HepG2 (cell line): ENCODE measurements at regions not wholly inside any gene's neighbourhood (a gene's known extent, or its start where the extent isn't known, plus 50 kb on each side); places are given as distances from the start of the nearest gene placed in this dataset.

Source experiments
- ATAC-seq: fragments of 200-7000 bp; cut with Tn5 transposase; 3 replicates; pipeline ENCODE4 v1.9.1; 2020; ENCODE audit warnings: mild to moderate bottlenecking, moderate library complexity
- BruUV-seq: library from RNA; stranded (reverse); fragments of 400-500 nt; replicated peaks from 2 replicates; lab custom pipeline; 2021; lab: Mats Ljungman, UMichigan
- CTCF ChIA-PET: fragments of 300-600 bp; formaldehyde crosslinking; extraction: SDS; loops from one replicate; lab custom pipeline; 2021; ENCODE audit warnings: low total read pairs, inconsistent platforms, low intra/inter-chr PET ratio; lab: Yijun Ruan, JAX
- POLR2A ChIA-PET: fragments of 350-600 bp; sonication (Branson Sonifier 250); formaldehyde crosslinking; loops from one replicate; lab custom pipeline; 2020; ENCODE audit warnings: antibody characterized with exemption, inconsistent platforms; lab: Yijun Ruan, JAX
- DNase-seq: peaks from one replicate; pipeline ENCODE4 v3.0.0-alpha.2; 2015; ENCODE audit warnings: low spot score
- FAIRE-seq: peaks from 3 replicates; lab custom pipeline; 2011; peaks lifted over from hg19 to GRCh38; lab: Jason Lieb, UNC
- H2AFZ ChIP-seq: one replicate; pipeline ENCODE4 v1.6.1; 2011; ENCODE audit warnings: low read length, inconsistent platforms
- H3K27ac ChIP-seq: fragments of 300-600 bp; 3 replicates; pipeline ENCODE4 v1.8.0; 2011; ENCODE audit warnings: mixed run types, mild to moderate bottlenecking, mixed read lengths, low read length, inconsistent platforms; ENCODE audit not compliant: insufficient read depth; ENCODE audit errors: extremely low read length
- H3K27me3 ChIP-seq, 2 experiments: fragments of 200-600 bp in 1 of 2; 2 replicates in 1 of 2; 3 replicates in 1 of 2; pipeline versions ENCODE4 v1.6.0 to v1.8.0; 2011; ENCODE audit warnings: low read length in 2 of 2, mild to moderate bottlenecking in 2 of 2, moderate library complexity in 2 of 2, inconsistent platforms in 1 of 2; ENCODE audit not compliant: insufficient read depth in 2 of 2, control insufficient read depth in 1 of 2
- H3K36me3 ChIP-seq, 2 experiments: fragments of 200-600 bp in 1 of 2; replicated peaks in 1 of 2; 2 replicates in 1 of 2; 3 replicates in 1 of 2; pipeline versions ENCODE4 v1.5.1 to v1.8.0; 2011; ENCODE audit warnings: low read length in 2 of 2, inconsistent platforms in 1 of 2; ENCODE audit not compliant: insufficient read depth in 2 of 2, control insufficient read depth in 1 of 2
- H3K4me1 ChIP-seq: 2 replicates; pipeline ENCODE4 v1.5.1; 2012; ENCODE audit warnings: low read length, inconsistent platforms; ENCODE audit not compliant: insufficient read depth
- H3K4me2 ChIP-seq: 2 replicates; pipeline ENCODE4 v1.6.0; 2011; ENCODE audit warnings: low read depth, low read length, inconsistent platforms
- H3K4me3 ChIP-seq, 3 experiments: fragments of 200-600 bp in 1 of 3; sonication (generic), shearing (Covaris generic) in 1 of 3; replicated peaks in 1 of 3; 2 replicates each; pipeline ENCODE4 v1.5.1; 2011 to 2016; ENCODE audit warnings: low read length in 3 of 3, inconsistent platforms in 2 of 3, low read depth in 2 of 3, mild to moderate bottlenecking in 2 of 3, control low read depth in 1 of 3, mixed read lengths in 1 of 3; ENCODE audit not compliant: insufficient read depth in 1 of 3
- H3K79me2 ChIP-seq: one replicate; pipeline ENCODE4 v1.6.1; 2011; ENCODE audit warnings: low read length, inconsistent platforms; ENCODE audit not compliant: insufficient read depth
- H3K9ac ChIP-seq: 2 replicates; pipeline ENCODE4 v1.6.0; 2011; ENCODE audit warnings: mild to moderate bottlenecking, low read depth, low read length, inconsistent platforms; ENCODE audit not compliant: insufficient read depth
- H3K9me3 ChIP-seq: 2 replicates; pipeline ENCODE4 v1.5.1; 2012; ENCODE audit warnings: mild to moderate bottlenecking, low read length
- H4K20me1 ChIP-seq: 2 replicates; pipeline ENCODE4 v1.6.0; 2011; ENCODE audit warnings: inconsistent platforms, mild to moderate bottlenecking, low read length, moderate library complexity; ENCODE audit not compliant: insufficient read depth
- KAT2B ChIP-seq: fragments of 150-350 bp; IDR thresholded peaks from 2 replicates; pipeline ENCODE4 v1.6.1; 2014; ENCODE audit warnings: low read depth, low read length, borderline replicate concordance
- MTF2 ChIP-seq: sonication (generic); formaldehyde crosslinking; IDR thresholded peaks from 2 replicates; pipeline ENCODE4 v1.5.0; 2020; ENCODE audit warnings: missing genetic modification reagents, borderline replicate concordance
- NFRKB ChIP-seq: fragments of 450-650 bp; IDR thresholded peaks from 2 replicates; pipeline ENCODE4 v1.6.1; 2017
- NRL ChIP-seq: sonication (generic); formaldehyde crosslinking; IDR thresholded peaks from 2 replicates; pipeline ENCODE4 v1.5.0; 2020; ENCODE audit warnings: missing genetic modification reagents, mild to moderate bottlenecking, moderate library complexity, borderline replicate concordance
- TARDBP ChIP-seq: sonication (generic); formaldehyde crosslinking; IDR thresholded peaks from 2 replicates; pipeline ENCODE4 v1.8.0; 2022; ENCODE audit warnings: mild to moderate bottlenecking, missing genetic modification reagents
- ZBTB10 ChIP-seq: sonication (generic); formaldehyde crosslinking; IDR thresholded peaks from 2 replicates; pipeline ENCODE4 v1.4.0; 2020; ENCODE audit warnings: missing genetic modification reagents, borderline replicate concordance
- ZFP36L2 ChIP-seq: sonication (generic); formaldehyde crosslinking; IDR thresholded peaks from 2 replicates; pipeline ENCODE4 v1.4.0; 2020; ENCODE audit warnings: missing genetic modification reagents
- ZKSCAN8 ChIP-seq: IDR thresholded peaks from 2 replicates; pipeline ENCODE4 v1.6.1; 2016; ENCODE audit warnings: borderline replicate concordance, missing genetic modification reagents, missing compliant biosample characterization
- ZNF33A ChIP-seq: sonication (generic); formaldehyde crosslinking; IDR thresholded peaks from 2 replicates; pipeline ENCODE4 v1.5.1; 2020; ENCODE audit warnings: missing genetic modification reagents, mild to moderate bottlenecking, moderate library complexity, borderline replicate concordance
- ZNF605 ChIP-seq: sonication (generic); formaldehyde crosslinking; IDR thresholded peaks from 2 replicates; pipeline ENCODE4 v1.8.0; 2022; ENCODE audit warnings: mild to moderate bottlenecking, missing genetic modification reagents
- WGBS: methylation state at CpG from one replicate; pipeline ENCODE4 v1.1.6; 2017; ENCODE audit warnings: low lambda C conversion rate; 5-methylcytosine and 5-hydroxymethylcytosine counted together
- in situ Hi-C: cut with HindIII; loops from 2 replicates; pipeline ENCODE4 v1.10.0; 2017; ENCODE audit warnings: low pct_unique_long_range_greater_than_20kb; ENCODE audit not compliant: extremely low pct_ligation_motif_present
- intact Hi-C: fragments of 100-400 bp; cut with micrococcal nuclease; formaldehyde crosslinking; loops from one replicate; pipeline ENCODE4 v1.10.0; 2022; ENCODE audit not compliant: unreplicated experiment
- TF ChIP-seq, protein P1 (sequence below): sonication (generic); formaldehyde crosslinking; IDR thresholded peaks from 2 replicates; pipeline ENCODE4 v1.4.0; 2020; ENCODE audit warnings: missing genetic modification reagents
- TF ChIP-seq, protein P2 (sequence below): sonication (generic); formaldehyde crosslinking; IDR thresholded peaks from 2 replicates; pipeline ENCODE4 v1.5.0; 2020; ENCODE audit warnings: missing genetic modification reagents, mild to moderate bottlenecking, borderline replicate concordance
- TF ChIP-seq, protein P3 (sequence below): sonication (generic); formaldehyde crosslinking; IDR thresholded peaks from 2 replicates; pipeline ENCODE4 v1.5.1; 2020; ENCODE audit warnings: mild to moderate bottlenecking, missing genetic modification reagents, borderline replicate concordance

DNA sequence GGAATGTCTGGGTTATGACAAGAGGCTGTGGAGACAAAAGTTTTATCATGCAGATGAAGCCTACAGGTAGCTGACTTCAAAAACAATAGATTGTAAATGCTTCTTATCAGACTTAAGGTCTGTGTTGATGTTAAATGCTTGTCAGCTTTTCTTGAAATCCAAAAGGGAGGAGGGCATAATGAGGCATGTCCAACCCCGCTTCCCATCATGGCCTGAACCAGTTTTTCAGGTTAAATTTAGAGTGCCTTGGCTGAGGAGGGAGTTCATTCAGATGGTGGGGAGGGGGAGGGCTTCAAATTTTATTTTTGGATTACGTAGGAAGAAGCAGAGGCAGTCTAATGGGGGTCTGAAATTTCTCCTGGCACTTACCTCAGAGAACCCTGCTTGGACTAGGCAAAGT, 207.7 kb upstream of the HDX start:
- ATAC-seq (no peak), DNase-seq (no peak), FAIRE-seq (no peak)
- no peak overlapping the region for H3K9ac ChIP-seq
- POLR2A ChIA-PET: no interaction called here
- in situ Hi-C loops (no loop called here), intact Hi-C loops (no loop called here)
- H4K20me1 ChIP-seq: no peaks in the 10 kb centered on the region
- no TSS peak for BruUV-seq
- no peak overlapping the region for H3K4me2 ChIP-seq
- no peaks in the 10 kb centered on the region for H3K27me3 ChIP-seq
- WGBS: 0% methylated on average over 1 of the region's 2 CpGs
- CTCF ChIA-PET: no interaction called here
- H3K36me3 ChIP-seq: no peaks in the 10 kb centered on the region
- H3K79me2 ChIP-seq: no peaks in the 10 kb centered on the region
- H3K27ac ChIP-seq: no peak overlapping the region
- no peak overlapping the region for H2AFZ ChIP-seq
- TF ChIP-seq, protein P1, sequence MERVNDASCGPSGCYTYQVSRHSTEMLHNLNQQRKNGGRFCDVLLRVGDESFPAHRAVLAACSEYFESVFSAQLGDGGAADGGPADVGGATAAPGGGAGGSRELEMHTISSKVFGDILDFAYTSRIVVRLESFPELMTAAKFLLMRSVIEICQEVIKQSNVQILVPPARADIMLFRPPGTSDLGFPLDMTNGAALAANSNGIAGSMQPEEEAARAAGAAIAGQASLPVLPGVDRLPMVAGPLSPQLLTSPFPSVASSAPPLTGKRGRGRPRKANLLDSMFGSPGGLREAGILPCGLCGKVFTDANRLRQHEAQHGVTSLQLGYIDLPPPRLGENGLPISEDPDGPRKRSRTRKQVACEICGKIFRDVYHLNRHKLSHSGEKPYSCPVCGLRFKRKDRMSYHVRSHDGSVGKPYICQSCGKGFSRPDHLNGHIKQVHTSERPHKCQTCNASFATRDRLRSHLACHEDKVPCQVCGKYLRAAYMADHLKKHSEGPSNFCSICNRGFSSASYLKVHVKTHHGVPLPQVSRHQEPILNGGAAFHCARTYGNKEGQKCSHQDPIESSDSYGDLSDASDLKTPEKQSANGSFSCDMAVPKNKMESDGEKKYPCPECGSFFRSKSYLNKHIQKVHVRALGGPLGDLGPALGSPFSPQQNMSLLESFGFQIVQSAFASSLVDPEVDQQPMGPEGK: no peak
- TF ChIP-seq TARDBP (no peak), ZNF605 (CRISPR knock-in tag) (no peak), KAT2B (no peak), ZBTB10 (no peak), ZNF33A (CRISPR knock-in tag) (no peak), MTF2 (CRISPR knock-in tag) (no peak), ZFP36L2 (CRISPR knock-in tag) (no peak), NFRKB (no peak), NRL (CRISPR knock-in tag) (no peak), ZKSCAN8 (CRISPR knock-in tag) (no peak)
- TF ChIP-seq, protein P2, sequence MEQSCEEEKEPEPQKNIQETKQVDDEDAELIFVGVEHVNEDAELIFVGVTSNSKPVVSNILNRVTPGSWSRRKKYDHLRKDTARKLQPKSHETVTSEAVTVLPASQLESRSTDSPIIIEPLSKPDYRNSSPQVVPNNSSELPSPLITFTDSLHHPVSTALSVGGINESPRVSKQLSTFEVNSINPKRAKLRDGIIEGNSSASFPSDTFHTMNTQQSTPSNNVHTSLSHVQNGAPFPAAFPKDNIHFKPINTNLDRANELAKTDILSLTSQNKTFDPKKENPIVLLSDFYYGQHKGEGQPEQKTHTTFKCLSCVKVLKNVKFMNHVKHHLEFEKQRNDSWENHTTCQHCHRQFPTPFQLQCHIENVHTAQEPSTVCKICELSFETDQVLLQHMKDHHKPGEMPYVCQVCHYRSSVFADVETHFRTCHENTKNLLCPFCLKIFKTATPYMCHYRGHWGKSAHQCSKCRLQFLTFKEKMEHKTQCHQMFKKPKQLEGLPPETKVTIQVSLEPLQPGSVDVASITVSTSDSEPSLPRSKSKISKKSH (CRISPR knock-in tag): no peak
- TF ChIP-seq, protein P3, sequence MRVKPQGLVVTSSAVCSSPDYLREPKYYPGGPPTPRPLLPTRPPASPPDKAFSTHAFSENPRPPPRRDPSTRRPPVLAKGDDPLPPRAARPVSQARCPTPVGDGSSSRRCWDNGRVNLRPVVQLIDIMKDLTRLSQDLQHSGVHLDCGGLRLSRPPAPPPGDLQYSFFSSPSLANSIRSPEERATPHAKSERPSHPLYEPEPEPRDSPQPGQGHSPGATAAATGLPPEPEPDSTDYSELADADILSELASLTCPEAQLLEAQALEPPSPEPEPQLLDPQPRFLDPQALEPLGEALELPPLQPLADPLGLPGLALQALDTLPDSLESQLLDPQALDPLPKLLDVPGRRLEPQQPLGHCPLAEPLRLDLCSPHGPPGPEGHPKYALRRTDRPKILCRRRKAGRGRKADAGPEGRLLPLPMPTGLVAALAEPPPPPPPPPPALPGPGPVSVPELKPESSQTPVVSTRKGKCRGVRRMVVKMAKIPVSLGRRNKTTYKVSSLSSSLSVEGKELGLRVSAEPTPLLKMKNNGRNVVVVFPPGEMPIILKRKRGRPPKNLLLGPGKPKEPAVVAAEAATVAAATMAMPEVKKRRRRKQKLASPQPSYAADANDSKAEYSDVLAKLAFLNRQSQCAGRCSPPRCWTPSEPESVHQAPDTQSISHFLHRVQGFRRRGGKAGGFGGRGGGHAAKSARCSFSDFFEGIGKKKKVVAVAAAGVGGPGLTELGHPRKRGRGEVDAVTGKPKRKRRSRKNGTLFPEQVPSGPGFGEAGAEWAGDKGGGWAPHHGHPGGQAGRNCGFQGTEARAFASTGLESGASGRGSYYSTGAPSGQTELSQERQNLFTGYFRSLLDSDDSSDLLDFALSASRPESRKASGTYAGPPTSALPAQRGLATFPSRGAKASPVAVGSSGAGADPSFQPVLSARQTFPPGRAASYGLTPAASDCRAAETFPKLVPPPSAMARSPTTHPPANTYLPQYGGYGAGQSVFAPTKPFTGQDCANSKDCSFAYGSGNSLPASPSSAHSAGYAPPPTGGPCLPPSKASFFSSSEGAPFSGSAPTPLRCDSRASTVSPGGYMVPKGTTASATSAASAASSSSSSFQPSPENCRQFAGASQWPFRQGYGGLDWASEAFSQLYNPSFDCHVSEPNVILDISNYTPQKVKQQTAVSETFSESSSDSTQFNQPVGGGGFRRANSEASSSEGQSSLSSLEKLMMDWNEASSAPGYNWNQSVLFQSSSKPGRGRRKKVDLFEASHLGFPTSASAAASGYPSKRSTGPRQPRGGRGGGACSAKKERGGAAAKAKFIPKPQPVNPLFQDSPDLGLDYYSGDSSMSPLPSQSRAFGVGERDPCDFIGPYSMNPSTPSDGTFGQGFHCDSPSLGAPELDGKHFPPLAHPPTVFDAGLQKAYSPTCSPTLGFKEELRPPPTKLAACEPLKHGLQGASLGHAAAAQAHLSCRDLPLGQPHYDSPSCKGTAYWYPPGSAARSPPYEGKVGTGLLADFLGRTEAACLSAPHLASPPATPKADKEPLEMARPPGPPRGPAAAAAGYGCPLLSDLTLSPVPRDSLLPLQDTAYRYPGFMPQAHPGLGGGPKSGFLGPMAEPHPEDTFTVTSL: no peak
- no peak overlapping the region for H3K4me3 ChIP-seq
- H3K9me3 ChIP-seq: no peaks in the 10 kb centered on the region
- H3K4me1 ChIP-seq: no peaks in the 10 kb centered on the region
